MM.1S (cell line): ENCODE measurements at regions not wholly inside any gene's neighbourhood (a gene's known extent, or its start where the extent isn't known, plus 50 kb on each side); places are given as distances from the start of the nearest gene placed in this dataset.

Source experiments
- EZH2phosphoT487 ChIP-seq: fragments of 300-600 bp; sonication (generic); IDR thresholded peaks from 2 replicates; pipeline ENCODE4 v1.6.1; 2018; ENCODE audit warnings: antibody characterized with exemption, low read length
- TF ChIP-seq, protein P1 (sequence below): fragments of 300-600 bp; sonication (generic); IDR thresholded peaks from 2 replicates; pipeline ENCODE4 v1.5.1; 2016; ENCODE audit warnings: antibody characterized with exemption, low read length, mixed read lengths

DNA sequence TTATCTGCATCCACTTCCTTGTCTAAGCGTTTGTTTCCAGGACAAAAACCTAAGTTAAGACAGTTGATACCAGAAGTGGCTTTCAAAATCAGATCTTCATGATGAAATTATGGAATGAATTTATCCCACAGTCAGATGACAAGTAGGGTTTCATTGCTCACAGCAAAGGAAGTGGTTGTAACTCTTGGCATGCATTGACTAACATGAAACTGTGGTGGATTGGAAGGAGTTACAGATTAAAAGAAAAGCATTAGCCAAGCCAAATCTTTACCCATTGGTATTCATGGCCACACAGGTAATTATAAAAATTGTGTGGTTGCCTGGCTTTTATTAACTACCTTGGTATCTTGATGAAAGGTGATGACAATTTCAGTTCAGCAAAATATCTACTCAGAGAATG is 438.0 kb upstream of the NXPH2 start:
- TF ChIP-seq, protein P1, sequence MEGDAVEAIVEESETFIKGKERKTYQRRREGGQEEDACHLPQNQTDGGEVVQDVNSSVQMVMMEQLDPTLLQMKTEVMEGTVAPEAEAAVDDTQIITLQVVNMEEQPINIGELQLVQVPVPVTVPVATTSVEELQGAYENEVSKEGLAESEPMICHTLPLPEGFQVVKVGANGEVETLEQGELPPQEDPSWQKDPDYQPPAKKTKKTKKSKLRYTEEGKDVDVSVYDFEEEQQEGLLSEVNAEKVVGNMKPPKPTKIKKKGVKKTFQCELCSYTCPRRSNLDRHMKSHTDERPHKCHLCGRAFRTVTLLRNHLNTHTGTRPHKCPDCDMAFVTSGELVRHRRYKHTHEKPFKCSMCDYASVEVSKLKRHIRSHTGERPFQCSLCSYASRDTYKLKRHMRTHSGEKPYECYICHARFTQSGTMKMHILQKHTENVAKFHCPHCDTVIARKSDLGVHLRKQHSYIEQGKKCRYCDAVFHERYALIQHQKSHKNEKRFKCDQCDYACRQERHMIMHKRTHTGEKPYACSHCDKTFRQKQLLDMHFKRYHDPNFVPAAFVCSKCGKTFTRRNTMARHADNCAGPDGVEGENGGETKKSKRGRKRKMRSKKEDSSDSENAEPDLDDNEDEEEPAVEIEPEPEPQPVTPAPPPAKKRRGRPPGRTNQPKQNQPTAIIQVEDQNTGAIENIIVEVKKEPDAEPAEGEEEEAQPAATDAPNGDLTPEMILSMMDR = no peak
- TF ChIP-seq EZH2phosphoT487 = no peak
